ENCODE measurements at regions not wholly inside any gene's neighbourhood (a gene's known extent, or its start where the extent isn't known, plus 50 kb on each side); places are given as distances from the start of the nearest gene placed in this dataset.

GRCh38 chr5:105207066-105207465 is 1644.5 kb upstream of the NUDT12 start:
- no peak overlapping the region for H3T11ph ChIP-seq (ENCODE audit: low read length)
- DNase-seq = no peak

More at GRCh38 chr5:105207066-105207465, 1644.5 kb upstream of the NUDT12 start:
- Histone ChIP-seq H2BK5ac (ENCODE audit: insufficient read length, low read length) (no peak overlapping the region), H3K4ac (ENCODE audit: low read depth, low read length) (no peak overlapping the region), H3K23ac (ENCODE audit: insufficient read length, low read depth, low read length) (no peak overlapping the region), H2BK15ac (ENCODE audit: low read depth, low read length) (no peak overlapping the region), H4K5ac (ENCODE audit: insufficient read length, low read depth, low read length) (no peak overlapping the region), H4K91ac (ENCODE audit: insufficient read length, low read depth, low read length) (no peak overlapping the region), H3K79me1 (ENCODE audit: insufficient read depth, low read depth, low read length, poor library complexity, severe bottlenecking) (no peaks in the 10 kb centered on the region), H3K9ac (ENCODE audit: extremely low read depth, insufficient read length, low read length) (no peak overlapping the region), H3K79me2 (ENCODE audit: insufficient read depth, low read length) (no peaks in the 10 kb centered on the region), H2BK12ac (ENCODE audit: insufficient read length, low read depth, low read length) (no peak overlapping the region), H2AFZ (ENCODE audit: low read length) (peak overlapping the region; percentile 56), H4K20me1 (ENCODE audit: control insufficient read depth, insufficient read depth, insufficient read length) (no peaks in the 10 kb centered on the region), H2BK20ac (ENCODE audit: low read depth, low read length, poor library complexity, severe bottlenecking) (no peak overlapping the region), H3K18ac (ENCODE audit: insufficient read length, low read depth, low read length) (no peak overlapping the region), H2BK120ac (ENCODE audit: low read depth, low read length, poor library complexity, severe bottlenecking) (no peak overlapping the region), H3K4me1 (ENCODE audit: insufficient read depth, low read length) (no peaks in the 10 kb centered on the region), H3K14ac (ENCODE audit: insufficient read depth, low read length) (no peak overlapping the region), H4K8ac (replicated peaks; ENCODE audit: insufficient read length, low read depth, low read length) (no peak overlapping the region), H3K4me2 (ENCODE audit: insufficient read depth, insufficient read length, low read length) (no peak overlapping the region), H3K9me3 (ENCODE audit: control insufficient read depth, low read depth, low read length) (no peaks in the 10 kb centered on the region), H3K23me2 (ENCODE audit: insufficient read length, low read depth, low read length, poor library complexity, severe bottlenecking) (no peaks in the 10 kb centered on the region), H3K27me3 (ENCODE audit: insufficient read depth, low read length) (no peaks in the 10 kb centered on the region), H2AK5ac (ENCODE audit: insufficient read length, low read length) (no peak overlapping the region), H3K27ac (ENCODE audit: insufficient read length, low read depth, low read length) (no peak overlapping the region), H3K56ac (ENCODE audit: insufficient read length, low read depth, low read length) (no peak overlapping the region)
- no peaks in the 10 kb centered on the region for H3K4me1 Mint-ChIP-seq
- H3K4me3 Mint-ChIP-seq = no peak overlapping the region
- no peaks in the 10 kb centered on the region for H3K27me3 Mint-ChIP-seq (ENCODE audit: low read depth)
- no peak for TF ChIP-seq CTCF (conservative IDR thresholded peaks at IDR 0.05)
- H3K27ac Mint-ChIP-seq = no peak overlapping the region
- no CpG with 5 or more reads among the region's 2 CpGs for WGBS (ENCODE audit: extremely low coverage, insufficient read length, low lambda C conversion rate)
- peaks cover 0 to 4% of the 10 kb centered on the region in 2 experiments; a peak in 2 of 5 replicates for H3K9me3 Mint-ChIP-seq
- H3K36me3 Mint-ChIP-seq (ENCODE audit: insufficient read depth in 1 of 3, low read depth in 3 of 3) = 0 out of 7 replicates have a peak, but pooled peaks cover 0 to under 1% (median 0%) of the 10 kb centered on the region in 3 experiments
